ENCODE measurements at regions not wholly inside any gene's neighbourhood (a gene's known extent, or its start where the extent isn't known, plus 50 kb on each side); places are given as distances from the start of the nearest gene placed in this dataset.
A peak's percentile ranks its signal among the peaks of the same experiment; 100 is the strongest.

GRCh38 chrX:16476692-16477091 lies 173.3 kb upstream of the S100G start:
- no peak overlapping the region for H3K27ac Mint-ChIP-seq
- no peak for ATAC-seq (replicated peaks)
- no peak overlapping the region for H3K4me3 Mint-ChIP-seq
- no peaks in the 10 kb centered on the region for H3K27me3 Mint-ChIP-seq
- no peaks in the 10 kb centered on the region for H3K36me3 Mint-ChIP-seq (ENCODE audit: low read depth)
- peaks cover 9% of the 10 kb centered on the region for H3K4me1 Mint-ChIP-seq
- no peaks in the 10 kb centered on the region for H3K9me3 Mint-ChIP-seq

DNA sequence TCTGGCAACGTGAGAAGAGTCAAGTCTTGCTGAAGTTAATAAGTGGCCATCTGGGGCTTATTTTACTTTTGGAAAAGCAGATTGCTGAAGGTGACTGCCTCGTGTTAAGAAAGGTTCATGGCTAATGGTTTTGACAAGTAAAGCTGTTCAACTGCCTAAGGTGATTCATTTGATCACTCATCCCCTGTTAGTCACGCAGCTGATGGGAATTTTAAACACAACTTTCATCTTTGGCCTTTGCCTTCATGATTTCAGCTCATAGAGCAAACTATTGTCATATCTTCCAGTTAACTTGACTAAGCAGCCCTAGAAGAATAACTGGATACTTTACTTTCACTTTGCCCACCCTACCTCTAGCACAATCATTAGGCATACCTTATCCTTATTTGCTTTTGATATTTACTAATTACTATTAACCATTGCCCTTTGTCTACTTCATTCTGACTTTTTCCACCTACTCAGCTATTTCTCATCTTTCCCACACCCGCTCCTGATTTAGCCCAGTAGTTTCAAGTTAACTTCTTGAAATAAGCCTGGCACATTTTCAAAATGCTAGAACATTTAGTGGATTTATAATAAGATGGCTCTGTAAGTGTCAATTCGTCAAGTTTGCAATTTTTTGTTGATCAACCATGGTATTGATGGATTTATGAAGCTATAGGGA lies 170.6 kb upstream of the S100G start:
- Mint-ChIP-seq H3K27ac (no peak overlapping the region), H3K9me3 (no peaks in the 10 kb centered on the region), H3K4me1 (peaks cover 9% of the 10 kb centered on the region), H3K27me3 (no peaks in the 10 kb centered on the region), H3K36me3 (ENCODE audit: low read depth) (no peaks in the 10 kb centered on the region), H3K4me3 (peak overlapping the region; percentile 44)
- peak; percentile 89 for ATAC-seq (replicated peaks)

- H3K27me3 Mint-ChIP-seq, result no peaks in the 10 kb centered on the region
- H3K36me3 Mint-ChIP-seq (ENCODE audit: low read depth), result no peaks in the 10 kb centered on the region
- peaks cover 9% of the 10 kb centered on the region for H3K4me1 Mint-ChIP-seq
- no peak overlapping the region for H3K27ac Mint-ChIP-seq
- H3K9me3 Mint-ChIP-seq, result no peaks in the 10 kb centered on the region
- peak overlapping the region; percentile 44 for H3K4me3 Mint-ChIP-seq
- ATAC-seq (replicated peaks), result no peak
Measured at GRCh38 chrX:16480049-16480448, 169.9 kb upstream of the S100G start.

DNA sequence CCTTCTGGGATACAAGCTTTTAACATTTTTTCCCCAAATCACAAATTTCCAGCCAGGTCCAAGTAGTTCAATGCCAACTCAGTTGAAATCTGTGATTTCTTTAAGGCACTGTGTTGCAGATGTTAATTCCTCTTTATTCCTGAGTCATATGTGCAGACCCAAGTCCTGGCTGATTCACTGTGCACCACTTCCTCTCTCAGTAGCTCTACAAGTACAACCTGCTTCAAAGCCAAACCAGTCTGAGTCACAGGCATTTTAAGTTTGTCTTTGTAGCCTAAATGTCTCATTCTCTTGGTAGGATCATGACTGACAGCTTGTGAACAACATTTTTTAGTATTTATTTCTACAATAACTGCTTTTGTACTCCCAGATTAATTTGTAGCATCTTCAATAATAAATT lies 165.6 kb upstream of the S100G start:
- Mint-ChIP-seq H3K9me3 (no peaks in the 10 kb centered on the region), H3K4me3 (peak overlapping the region; percentile 10), H3K27ac (peak overlapping the region; percentile 15), H3K27me3 (no peaks in the 10 kb centered on the region), H3K4me1 (peaks cover 4% of the 10 kb centered on the region), H3K36me3 (ENCODE audit: low read depth) (no peaks in the 10 kb centered on the region)
- ATAC-seq (replicated peaks), result peak; percentile 99

DNA sequence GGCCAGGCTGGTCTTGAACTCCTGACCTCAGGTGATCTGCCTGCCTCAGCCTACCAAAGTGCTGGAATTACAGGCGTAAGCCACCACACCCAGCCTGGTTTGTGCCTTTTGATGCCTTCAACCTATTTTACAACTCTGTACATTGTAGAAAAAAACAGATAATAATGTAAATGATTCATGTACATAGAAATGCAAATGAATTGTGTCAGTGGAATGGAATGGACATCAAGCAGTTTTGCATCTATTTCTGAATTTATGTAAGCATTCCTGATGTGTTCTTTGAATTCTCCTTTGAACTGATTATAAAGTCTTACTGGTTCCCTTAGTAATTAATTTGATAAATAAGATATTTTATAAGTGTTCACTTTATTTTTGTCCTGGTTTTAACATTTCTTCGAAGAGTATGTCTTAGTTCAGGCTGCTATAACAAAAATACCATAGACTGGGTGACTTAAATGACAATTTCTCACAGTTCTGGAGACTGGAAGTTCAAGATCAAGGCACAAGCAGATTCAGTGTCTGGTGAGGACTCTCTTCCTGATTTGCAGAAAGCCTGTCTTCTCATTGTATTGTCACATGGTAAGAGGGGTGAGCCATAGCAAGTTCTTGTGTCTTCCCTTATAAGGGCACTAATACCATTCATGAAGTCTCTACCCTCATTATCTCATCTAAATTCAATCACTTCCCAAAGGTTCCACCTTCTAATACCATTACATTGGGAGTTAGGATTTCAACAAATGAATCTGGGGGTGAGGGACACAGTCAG lies 162.2 kb upstream of the S100G start:
- no peaks in the 10 kb centered on the region for H3K4me1 Mint-ChIP-seq

DNA sequence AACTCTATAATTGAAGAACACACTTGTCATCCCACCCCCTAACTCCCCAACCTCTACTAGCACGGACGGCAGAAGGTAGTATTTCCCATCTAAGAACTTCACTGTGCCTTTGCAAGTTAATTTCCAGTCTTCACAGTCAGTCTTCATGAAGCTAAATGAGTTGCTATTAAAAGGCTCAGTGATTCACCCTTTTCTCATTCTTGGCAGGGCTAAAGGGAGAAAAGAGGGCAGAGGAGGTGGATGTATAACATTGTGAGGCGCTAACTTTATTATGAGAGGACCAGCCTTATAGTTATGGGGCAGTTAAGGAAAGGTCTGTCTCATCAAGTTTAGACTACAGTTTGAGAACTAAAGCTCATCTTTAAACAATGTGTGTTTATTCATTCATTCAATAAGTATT lies 161.0 kb upstream of the S100G start:
- peaks cover 3% of the 10 kb centered on the region for H3K27me3 Mint-ChIP-seq
- no peaks in the 10 kb centered on the region for H3K9me3 Mint-ChIP-seq
- H3K27ac Mint-ChIP-seq, result no peak overlapping the region
- no peak overlapping the region for H3K4me3 Mint-ChIP-seq
- ATAC-seq (replicated peaks), result no peak
- H3K4me1 Mint-ChIP-seq, result no peaks in the 10 kb centered on the region
- no peaks in the 10 kb centered on the region for H3K36me3 Mint-ChIP-seq (ENCODE audit: low read depth)

More for the DNA sequence above, 162.2 kb upstream of the S100G start:
- H3K4me3 Mint-ChIP-seq, result no peak overlapping the region
- H3K27me3 Mint-ChIP-seq, result no peaks in the 10 kb centered on the region
- no peak overlapping the region for H3K27ac Mint-ChIP-seq
- H3K36me3 Mint-ChIP-seq (ENCODE audit: low read depth), result no peaks in the 10 kb centered on the region
- no peak for ATAC-seq (replicated peaks)
- no peaks in the 10 kb centered on the region for H3K9me3 Mint-ChIP-seq

- H3K4me1 Mint-ChIP-seq, result no peaks in the 10 kb centered on the region
- H3K9me3 Mint-ChIP-seq, result no peaks in the 10 kb centered on the region
- no peak overlapping the region for H3K27ac Mint-ChIP-seq
- H3K36me3 Mint-ChIP-seq (ENCODE audit: low read depth), result no peaks in the 10 kb centered on the region
- H3K27me3 Mint-ChIP-seq, result peaks cover 3% of the 10 kb centered on the region
- no peak for ATAC-seq (replicated peaks)
- H3K4me3 Mint-ChIP-seq, result no peak overlapping the region
Measured at GRCh38 chrX:16491461-16491860, 158.5 kb upstream of the S100G start.

- H3K36me3 Mint-ChIP-seq (ENCODE audit: low read depth), result no peaks in the 10 kb centered on the region
- H3K9me3 Mint-ChIP-seq, result no peaks in the 10 kb centered on the region
- H3K27me3 Mint-ChIP-seq, result peaks cover 3% of the 10 kb centered on the region
- ATAC-seq (replicated peaks), result no peak
- H3K27ac Mint-ChIP-seq, result no peak overlapping the region
- no peaks in the 10 kb centered on the region for H3K4me1 Mint-ChIP-seq
- H3K4me3 Mint-ChIP-seq, result no peak overlapping the region
Measured at GRCh38 chrX:16496175-16496574, 153.8 kb upstream of the S100G start.

DNA sequence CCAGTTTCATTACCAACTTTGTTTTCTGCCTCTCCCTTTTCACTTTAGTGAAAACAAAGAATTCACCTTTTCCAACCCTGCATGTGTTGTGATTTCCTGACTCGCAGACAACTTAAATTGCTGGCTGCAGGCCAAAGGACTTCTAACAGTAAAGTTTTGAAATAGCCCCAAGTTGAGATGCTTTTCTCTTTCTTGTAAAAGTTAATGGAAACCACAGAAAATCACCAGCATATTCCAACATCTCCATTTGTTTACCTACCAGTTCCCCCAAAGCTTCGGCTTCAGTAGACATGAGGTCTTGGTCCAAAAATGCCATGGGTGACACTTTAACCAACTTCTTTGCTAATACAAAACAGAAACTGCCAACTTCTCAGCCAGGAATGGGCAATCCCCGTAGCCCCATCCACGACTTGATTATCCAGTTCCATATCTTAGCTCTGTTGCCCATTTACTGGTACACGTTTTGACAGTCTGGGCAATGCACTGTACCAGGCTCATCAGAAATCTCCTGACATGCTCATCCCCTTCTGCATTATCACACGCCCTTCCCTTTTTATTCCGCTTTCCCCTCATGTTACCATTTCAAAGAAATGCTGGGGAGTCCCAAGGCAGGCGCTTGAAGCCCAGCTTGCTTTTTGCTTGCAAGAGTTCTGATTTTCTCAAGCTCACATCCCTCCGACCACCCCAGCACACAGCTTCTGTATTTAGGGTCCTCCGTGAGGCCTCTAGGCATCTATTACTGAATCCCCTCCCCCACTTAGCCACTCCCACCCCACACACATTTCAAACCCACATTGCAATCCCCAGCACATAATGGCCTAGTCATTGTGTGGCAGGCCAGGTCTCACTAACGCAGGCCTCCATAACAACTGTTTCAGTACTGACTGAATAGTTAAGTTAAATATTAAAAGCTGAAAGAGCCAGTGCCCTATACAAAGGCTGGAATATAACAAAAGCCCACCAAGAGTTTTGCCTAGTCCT lies 137.9 kb upstream of the S100G start:
- Mint-ChIP-seq H3K36me3 (ENCODE audit: low read depth) (no peaks in the 10 kb centered on the region), H3K4me1 (no peaks in the 10 kb centered on the region), H3K27me3 (no peaks in the 10 kb centered on the region), H3K9me3 (no peaks in the 10 kb centered on the region), H3K4me3 (no peak overlapping the region), H3K27ac (no peak overlapping the region)
- ATAC-seq (replicated peaks), result no peak

DNA sequence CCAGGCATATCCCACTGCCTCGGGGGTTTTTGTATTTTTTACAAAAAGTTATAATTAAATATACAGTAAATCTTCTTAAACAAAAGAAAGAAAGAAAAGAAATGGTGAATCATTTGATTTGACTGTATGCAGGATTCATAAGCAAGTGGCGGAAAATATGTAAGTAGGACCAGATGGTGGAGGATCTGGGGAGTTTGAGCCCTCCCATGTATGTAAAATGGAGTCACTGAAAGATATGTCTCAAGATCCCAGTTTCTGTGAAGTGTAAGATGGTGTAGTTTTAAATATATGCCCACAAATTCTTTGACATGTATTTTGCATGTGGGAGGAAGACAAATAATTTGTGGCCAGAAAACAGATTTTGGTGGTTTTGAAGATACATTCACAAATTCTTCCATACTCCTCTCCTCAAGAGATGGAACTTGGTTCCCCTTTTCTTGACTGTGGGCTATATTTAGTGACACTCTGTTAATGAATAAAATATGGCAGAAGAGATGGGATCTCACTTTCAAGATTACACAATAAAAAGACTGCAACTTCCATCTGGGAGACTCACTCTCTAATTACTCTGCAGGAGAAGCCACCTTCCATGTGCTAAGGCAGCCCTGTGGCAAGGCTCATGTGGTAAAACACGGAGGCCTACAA lies 133.6 kb upstream of the S100G start:
- no peak for ATAC-seq (replicated peaks)
- no peaks in the 10 kb centered on the region for H3K4me1 Mint-ChIP-seq
- H3K36me3 Mint-ChIP-seq (ENCODE audit: low read depth), result no peaks in the 10 kb centered on the region
- no peaks in the 10 kb centered on the region for H3K9me3 Mint-ChIP-seq
- no peak overlapping the region for H3K27ac Mint-ChIP-seq
- no peaks in the 10 kb centered on the region for H3K27me3 Mint-ChIP-seq
- H3K4me3 Mint-ChIP-seq, result no peak overlapping the region

DNA sequence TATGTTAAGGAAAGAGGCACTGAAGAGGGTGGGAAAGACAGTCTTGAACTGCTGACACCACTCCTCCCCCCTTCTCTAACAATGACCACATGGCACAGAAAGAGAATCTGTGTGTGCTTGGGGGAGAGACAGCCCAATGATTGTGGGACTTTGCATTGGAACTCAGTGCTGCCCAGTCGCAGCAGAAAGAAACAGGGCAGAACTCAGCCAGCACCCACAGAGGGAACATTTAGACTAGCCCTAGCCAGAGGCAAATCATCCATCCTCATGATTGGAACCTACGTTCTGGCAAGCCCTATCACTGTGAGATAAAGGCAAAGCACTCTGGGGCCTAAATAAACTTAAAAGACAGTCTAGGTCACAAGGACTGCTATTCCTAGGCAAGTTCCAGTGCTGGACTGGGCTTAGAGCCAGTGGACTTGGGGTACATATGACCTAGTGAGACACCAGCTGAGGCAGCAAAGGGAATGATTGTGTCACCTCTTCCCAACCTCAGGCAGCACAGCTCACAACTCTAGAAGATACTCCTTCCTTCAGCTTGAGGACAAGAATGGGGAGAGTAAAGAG lies 132.8 kb upstream of the S100G start:
- no peaks in the 10 kb centered on the region for H3K27me3 Mint-ChIP-seq
- H3K9me3 Mint-ChIP-seq, result no peaks in the 10 kb centered on the region
- H3K27ac Mint-ChIP-seq, result no peak overlapping the region
- no peak overlapping the region for H3K4me3 Mint-ChIP-seq
- H3K36me3 Mint-ChIP-seq (ENCODE audit: low read depth), result no peaks in the 10 kb centered on the region
- no peaks in the 10 kb centered on the region for H3K4me1 Mint-ChIP-seq
- no peak for ATAC-seq (replicated peaks)

GRCh38 chrX:16518131-16518530 lies 131.8 kb upstream of the S100G start:
- H3K27ac Mint-ChIP-seq, result no peak overlapping the region
- ATAC-seq (replicated peaks), result no peak
- no peak overlapping the region for H3K4me3 Mint-ChIP-seq
- no peaks in the 10 kb centered on the region for H3K27me3 Mint-ChIP-seq
- H3K36me3 Mint-ChIP-seq (ENCODE audit: low read depth), result no peaks in the 10 kb centered on the region
- H3K4me1 Mint-ChIP-seq, result no peaks in the 10 kb centered on the region
- no peaks in the 10 kb centered on the region for H3K9me3 Mint-ChIP-seq

- H3K27me3 Mint-ChIP-seq, result no peaks in the 10 kb centered on the region
- no peaks in the 10 kb centered on the region for H3K36me3 Mint-ChIP-seq (ENCODE audit: low read depth)
- peaks cover 11% of the 10 kb centered on the region for H3K4me1 Mint-ChIP-seq
- no peak for ATAC-seq (replicated peaks)
- H3K9me3 Mint-ChIP-seq, result no peaks in the 10 kb centered on the region
- no peak overlapping the region for H3K4me3 Mint-ChIP-seq
- no peak overlapping the region for H3K27ac Mint-ChIP-seq
Measured at GRCh38 chrX:16524316-16524715, 125.6 kb upstream of the S100G start.

DNA sequence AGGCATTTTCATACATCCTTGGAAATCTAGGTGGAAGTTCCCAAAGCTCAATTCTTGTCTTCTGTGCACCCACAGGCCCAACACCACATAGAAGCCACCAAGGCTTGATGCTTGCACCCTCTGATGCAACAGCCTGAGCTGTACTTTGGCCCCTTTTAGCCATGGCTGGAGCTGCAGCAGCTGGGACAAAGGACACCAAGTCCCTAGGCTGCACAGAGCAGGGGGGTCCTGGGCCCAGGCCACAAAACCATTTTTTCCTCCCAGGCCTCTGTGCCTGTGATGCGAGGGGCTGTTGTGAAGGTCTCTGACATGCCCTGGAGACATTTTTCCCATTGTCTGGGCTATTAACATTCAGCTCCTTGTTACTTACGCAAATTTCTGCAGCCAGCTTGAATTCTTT lies 124.0 kb upstream of the S100G start:
- peaks cover 11% of the 10 kb centered on the region for H3K4me1 Mint-ChIP-seq
- no peak for ATAC-seq (replicated peaks)
- H3K36me3 Mint-ChIP-seq (ENCODE audit: low read depth), result no peaks in the 10 kb centered on the region
- no peak overlapping the region for H3K27ac Mint-ChIP-seq
- no peaks in the 10 kb centered on the region for H3K27me3 Mint-ChIP-seq
- H3K4me3 Mint-ChIP-seq, result no peak overlapping the region
- H3K9me3 Mint-ChIP-seq, result no peaks in the 10 kb centered on the region

All from activated T-helper 17 cell treated with anti-CD3 and anti-CD28 coated beads, Interleukin-2, amount 50 U/mL, for 72 hours (primary cell).